GM23248 (cell line): ENCODE measurements at regions not wholly inside any gene's neighbourhood (a gene's known extent, or its start where the extent isn't known, plus 50 kb on each side); places are given as distances from the start of the nearest gene placed in this dataset.
"Not testable (repeated sequence)": the region's sequence is repeated elsewhere in the genome, so short reads cannot be mapped to it uniquely, and the experiment has no call there.

Source experiments
- DNase-seq: peaks from one replicate; pipeline ENCODE4 v3.0.0-alpha.2; 2015
- H2AFZ ChIP-seq: fragments of 200-600 bp; sonication (generic); 2 replicates; pipeline ENCODE4 v1.6.1; 2016; ENCODE audit warnings: antibody characterized with exemption
- H3F3A ChIP-seq: fragments of 200-600 bp; sonication (generic); 2 replicates; pipeline ENCODE4 v1.6.1; 2016; ENCODE audit warnings: mild to moderate bottlenecking, antibody characterized with exemption, mixed run types; ENCODE audit not compliant: insufficient read depth
- H3K27ac ChIP-seq: fragments of 200-600 bp; sonication (generic); 2 replicates; pipeline ENCODE4 v1.5.1; 2016; ENCODE audit warnings: mild to moderate bottlenecking
- H3K27me3 ChIP-seq: fragments of 200-600 bp; sonication (generic); replicated peaks from 2 replicates; pipeline ENCODE4 v1.6.1; 2016; ENCODE audit warnings: mild to moderate bottlenecking; ENCODE audit not compliant: insufficient read depth
- H3K36me3 ChIP-seq: fragments of 200-600 bp; sonication (generic); 2 replicates; pipeline ENCODE4 v1.6.1; 2016; ENCODE audit warnings: low read depth, mild to moderate bottlenecking
- H3K4me1 ChIP-seq: fragments of 200-600 bp; sonication (generic); 2 replicates; pipeline ENCODE4 v1.6.1; 2016; ENCODE audit warnings: mild to moderate bottlenecking; ENCODE audit not compliant: insufficient read depth
- H3K4me2 ChIP-seq: fragments of 200-600 bp; sonication (generic); one replicate; pipeline ENCODE4 v1.6.1; 2016; ENCODE audit warnings: mild to moderate bottlenecking; ENCODE audit not compliant: unreplicated experiment
- H3K4me3 ChIP-seq: fragments of 200-600 bp; sonication (generic); 2 replicates; pipeline ENCODE4 v1.5.1; 2016; ENCODE audit warnings: mild to moderate bottlenecking
- H3K79me2 ChIP-seq: fragments of 200-600 bp; sonication (generic); 2 replicates; pipeline ENCODE4 v1.6.1; 2016; ENCODE audit warnings: mild to moderate bottlenecking; ENCODE audit not compliant: insufficient read depth
- H3K9ac ChIP-seq: fragments of 200-600 bp; sonication (generic); 2 replicates; pipeline ENCODE4 v1.6.1; 2016; ENCODE audit warnings: mild to moderate bottlenecking
- H3K9me2 ChIP-seq: fragments of 200-600 bp; sonication (generic); 2 replicates; pipeline ENCODE4 v1.6.1; 2016; ENCODE audit warnings: mixed run types, mild to moderate bottlenecking, moderate library complexity; ENCODE audit not compliant: insufficient read depth
- H3K9me3 ChIP-seq: fragments of 200-600 bp; sonication (generic); one replicate; pipeline ENCODE4 v1.6.1; 2017; ENCODE audit warnings: low read depth
- H4K20me1 ChIP-seq: fragments of 200-600 bp; sonication (generic); 2 replicates; pipeline ENCODE4 v1.6.0; 2016; ENCODE audit not compliant: insufficient read depth
- EZH2 ChIP-seq: fragments of 200-600 bp; sonication (generic); IDR thresholded peaks from 2 replicates; pipeline ENCODE4 v1.6.1; 2018; ENCODE audit warnings: antibody characterized with exemption, mild to moderate bottlenecking; ENCODE audit not compliant: insufficient read depth, poor library complexity, severe bottlenecking
- EZH2phosphoT487 ChIP-seq: fragments of 200-600 bp; sonication (generic); IDR thresholded peaks from 2 replicates; pipeline ENCODE4 v1.6.1; 2018; ENCODE audit warnings: antibody characterized with exemption, moderate library complexity, mild to moderate bottlenecking, low read depth; ENCODE audit not compliant: insufficient read depth
- WGBS, 2 experiments: methylation state at CpG; one replicate each; pipeline ENCODE4 v1.1.6; 2015 to 2017; ENCODE audit warnings: low lambda C conversion rate in 2 of 2, low coverage in 1 of 2; ENCODE audit errors: missing lambda C conversion rate in 2 of 2; 5-methylcytosine and 5-hydroxymethylcytosine counted together
- in situ Hi-C: fragments of 300-500 bp; cut with MboI; formaldehyde crosslinking; loops from 2 replicates; pipeline ENCODE4 v1.15.0; 2020

DNA sequence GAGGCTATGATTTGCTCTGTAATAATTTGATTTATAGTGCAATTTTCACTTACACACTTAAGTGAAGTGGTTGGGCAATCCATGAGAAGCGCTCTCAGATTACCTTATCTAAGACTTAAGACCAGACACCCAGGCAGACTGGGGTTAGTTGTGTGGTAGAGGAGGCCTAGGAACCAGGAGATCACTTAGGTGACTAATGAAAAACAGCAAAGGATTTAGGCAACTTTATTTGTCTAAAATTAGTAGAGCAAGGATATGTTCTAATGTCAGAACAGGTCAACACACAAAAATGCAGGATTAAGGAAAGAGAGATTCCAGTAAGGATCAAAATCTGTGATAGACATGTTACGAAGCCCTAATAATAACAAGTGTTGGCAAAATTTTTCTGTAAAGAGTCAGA lies 913.8 kb downstream of the TLE1 start:
- Histone ChIP-seq H3F3A (no peaks in the 10 kb centered on the region), H3K4me2 (no peak overlapping the region), H3K4me1 (no peaks in the 10 kb centered on the region), H3K79me2 (no peaks in the 10 kb centered on the region), H3K27me3 (no peaks in the 10 kb centered on the region), H2AFZ (no peak overlapping the region), H3K4me3 (no peak overlapping the region), H3K36me3 (no peaks in the 10 kb centered on the region), H3K9me3 (no peaks in the 10 kb centered on the region), H3K9ac (no peak overlapping the region), H4K20me1 (no peaks in the 10 kb centered on the region), H3K27ac (no peak overlapping the region), H3K9me2 (no peaks in the 10 kb centered on the region)
- 68 to 73% methylated on average over 2 of the region's 2 CpGs for WGBS, 2 experiments
- no peak for DNase-seq
- in situ Hi-C loops = no loop called here
- TF ChIP-seq EZH2phosphoT487 = no peak
- no peak for TF ChIP-seq EZH2

GRCh38 chr9:80771555-80772347 lies 917.6 kb downstream of the TLE1 start:
- WGBS, 2 experiments = 46 to 48% methylated on average over 6 of the region's 6 CpGs
- Histone ChIP-seq H3K9me2 (no peaks in the 10 kb centered on the region), H3K27me3 (no peaks in the 10 kb centered on the region), H3K9ac (no peak overlapping the region), H3F3A (no peaks in the 10 kb centered on the region), H3K4me3 (no peak overlapping the region), H2AFZ (no peak overlapping the region), H4K20me1 (no peaks in the 10 kb centered on the region), H3K9me3 (no peaks in the 10 kb centered on the region), H3K4me1 (no peaks in the 10 kb centered on the region), H3K79me2 (no peaks in the 10 kb centered on the region), H3K4me2 (no peak overlapping the region), H3K27ac (no peak overlapping the region), H3K36me3 (no peaks in the 10 kb centered on the region)
- no peak for DNase-seq
- TF ChIP-seq EZH2phosphoT487 (no peak), EZH2 (no peak)
- in situ Hi-C loops = no loop called here

DNA sequence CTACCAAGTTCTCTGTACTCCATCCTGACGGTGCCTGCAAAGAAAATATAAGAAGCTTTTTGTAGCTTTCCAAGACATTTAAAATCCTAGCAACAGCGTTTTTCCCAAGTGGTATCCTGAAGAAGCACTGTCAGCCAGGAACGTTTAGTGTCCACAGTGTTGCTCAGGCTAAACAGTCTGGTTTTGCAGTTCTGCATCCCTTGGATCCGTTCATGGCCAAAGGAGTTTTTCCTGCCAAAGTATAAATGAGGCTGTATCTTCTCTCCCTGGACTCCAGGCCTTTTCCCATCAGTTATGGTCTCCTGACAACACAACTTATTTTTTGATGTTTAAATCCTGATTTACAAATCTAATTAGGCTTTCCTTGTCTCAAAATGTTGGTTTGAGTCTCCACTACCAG lies 925.8 kb downstream of the TLE1 start:
- in situ Hi-C loops = no loop called here
- Histone ChIP-seq H4K20me1 (no peaks in the 10 kb centered on the region), H3K4me2 (no peak overlapping the region), H3K9me3 (no peaks in the 10 kb centered on the region), H3K79me2 (no peaks in the 10 kb centered on the region), H3K27ac (no peak overlapping the region), H2AFZ (no peak overlapping the region), H3K4me1 (no peaks in the 10 kb centered on the region), H3K9me2 (no peaks in the 10 kb centered on the region), H3F3A (no peaks in the 10 kb centered on the region), H3K27me3 (no peaks in the 10 kb centered on the region), H3K9ac (no peak overlapping the region), H3K4me3 (no peak overlapping the region), H3K36me3 (no peaks in the 10 kb centered on the region)
- TF ChIP-seq EZH2 = no peak
- TF ChIP-seq EZH2phosphoT487 = no peak
- DNase-seq = no peak
- WGBS, 2 experiments = 11 to 14% methylated on average over 4 of the region's 4 CpGs

DNA sequence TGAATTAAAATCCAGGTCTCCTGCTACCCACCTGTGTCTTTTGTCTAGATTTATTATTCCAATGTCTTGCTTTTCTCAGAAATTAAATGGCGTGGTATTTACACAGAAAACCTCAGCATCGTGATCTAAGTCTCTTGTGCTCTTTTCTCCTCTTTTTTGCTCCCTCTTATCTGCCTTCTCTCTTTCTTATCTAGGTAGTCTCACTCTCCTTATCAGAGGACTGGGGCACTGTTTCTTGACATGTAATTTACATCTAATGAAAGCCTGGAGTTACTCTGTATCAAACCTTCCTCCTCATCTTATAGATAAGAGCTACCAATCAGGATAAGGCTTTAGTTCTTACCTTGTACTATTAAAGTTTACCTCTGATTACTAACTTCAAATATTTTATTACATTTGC lies 933.8 kb downstream of the TLE1 start:
- no peaks in the 10 kb centered on the region for H3K4me1 ChIP-seq
- no peak for DNase-seq
- no peak overlapping the region for H3K4me3 ChIP-seq
- H3K4me2 ChIP-seq = no peak overlapping the region
- no peaks in the 10 kb centered on the region for H3K27me3 ChIP-seq
- no peak overlapping the region for H2AFZ ChIP-seq
- H4K20me1 ChIP-seq = no peaks in the 10 kb centered on the region
- no peaks in the 10 kb centered on the region for H3F3A ChIP-seq
- WGBS, 2 experiments = 38 to 54% methylated on average over 2 of the region's 2 CpGs
- H3K27ac ChIP-seq = no peak overlapping the region
- no peaks in the 10 kb centered on the region for H3K9me3 ChIP-seq
- no peaks in the 10 kb centered on the region for H3K36me3 ChIP-seq
- TF ChIP-seq EZH2 (no peak), EZH2phosphoT487 (no peak)
- H3K9me2 ChIP-seq = no peaks in the 10 kb centered on the region
- no peak overlapping the region for H3K9ac ChIP-seq
- no peaks in the 10 kb centered on the region for H3K79me2 ChIP-seq
- in situ Hi-C loops = no loop called here

GRCh38 chr9:80747056-80747455 lies 942.3 kb downstream of the TLE1 start:
- H3K9me2 ChIP-seq, H4K20me1 ChIP-seq, in situ Hi-C loops, H3K4me3 ChIP-seq, H3K27ac ChIP-seq, H3F3A ChIP-seq, H2AFZ ChIP-seq, H3K79me2 ChIP-seq, H3K4me1 ChIP-seq, H3K27me3 ChIP-seq, H3K4me2 ChIP-seq, H3K36me3 ChIP-seq, H3K9me3 ChIP-seq, H3K9ac ChIP-seq, DNase-seq: not testable (repeated sequence)
- WGBS, 2 experiments = 75 to 80% methylated on average over 11 to 17 of the region's 17 CpGs
